ENCODE measurements at regions not wholly inside any gene's neighbourhood (a gene's known extent, or its start where the extent isn't known, plus 50 kb on each side); places are given as distances from the start of the nearest gene placed in this dataset.

GRCh38 chr7:51774178-51774577, 457.6 kb upstream of the COBL start:
- Mint-ChIP-seq H3K27ac (no peak overlapping the region), H3K36me3 (ENCODE audit: insufficient read depth) (no peaks in the 10 kb centered on the region), H3K9me3 (ENCODE audit: low read depth) (no peaks in the 10 kb centered on the region), H3K27me3 (peaks cover 17% of the 10 kb centered on the region), H3K4me3 (ENCODE audit: low read depth) (no peak overlapping the region), H3K4me1 (ENCODE audit: low read depth) (no peaks in the 10 kb centered on the region)
- DNase-seq (ENCODE audit: low spot score, unreplicated experiment): no peak
- TF ChIP-seq CTCF (IDR thresholded peaks at IDR 0.05; ENCODE audit: unreplicated experiment): no peak

GRCh38 chr7:51772190-51772589, 455.6 kb upstream of the COBL start:
- H3K4me1 Mint-ChIP-seq (ENCODE audit: low read depth): no peaks in the 10 kb centered on the region
- DNase-seq (ENCODE audit: low spot score, unreplicated experiment): no peak
- no peaks in the 10 kb centered on the region for H3K36me3 Mint-ChIP-seq (ENCODE audit: insufficient read depth)
- no peaks in the 10 kb centered on the region for H3K9me3 Mint-ChIP-seq (ENCODE audit: low read depth)
- no peak overlapping the region for H3K4me3 Mint-ChIP-seq (ENCODE audit: low read depth)
- TF ChIP-seq CTCF (IDR thresholded peaks at IDR 0.05; ENCODE audit: unreplicated experiment): no peak
- no peak overlapping the region for H3K27ac Mint-ChIP-seq
- H3K27me3 Mint-ChIP-seq: peaks cover 20% of the 10 kb centered on the region

- H3K36me3 Mint-ChIP-seq (ENCODE audit: insufficient read depth): no peaks in the 10 kb centered on the region
- no peak overlapping the region for H3K4me3 Mint-ChIP-seq (ENCODE audit: low read depth)
- DNase-seq (ENCODE audit: low spot score, unreplicated experiment): no peak
- no peak overlapping the region for H3K27ac Mint-ChIP-seq
- no peak for TF ChIP-seq CTCF (IDR thresholded peaks at IDR 0.05; ENCODE audit: unreplicated experiment)
- no peaks in the 10 kb centered on the region for H3K4me1 Mint-ChIP-seq (ENCODE audit: low read depth)
- H3K9me3 Mint-ChIP-seq (ENCODE audit: low read depth): no peaks in the 10 kb centered on the region
- H3K27me3 Mint-ChIP-seq: peaks cover 10% of the 10 kb centered on the region
These were observed 448.4 kb upstream of the COBL start for GRCh38 chr7:51764976-51765375.

DNA sequence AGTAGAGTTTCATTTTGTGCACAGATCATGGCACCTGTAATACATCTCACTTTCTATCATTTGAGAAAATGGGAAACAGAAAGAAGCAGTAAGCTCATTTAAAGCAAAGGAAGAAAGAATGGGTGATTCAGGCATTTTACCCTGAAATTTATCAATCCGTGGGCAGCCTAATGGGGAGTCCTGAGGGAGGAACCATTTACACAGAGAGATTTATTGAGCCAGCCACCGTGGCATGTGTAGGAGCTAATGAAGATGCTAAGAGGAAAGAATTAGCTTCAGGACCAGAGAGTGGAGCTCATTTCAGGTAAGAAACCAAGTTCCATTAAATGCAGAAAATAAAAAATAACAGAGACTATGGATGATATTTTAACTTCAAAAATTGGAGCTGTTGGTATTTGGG, 443.4 kb upstream of the COBL start:
- no peak for DNase-seq (ENCODE audit: low spot score, unreplicated experiment)
- H3K27me3 Mint-ChIP-seq: peaks cover 12% of the 10 kb centered on the region
- H3K27ac Mint-ChIP-seq: no peak overlapping the region
- TF ChIP-seq CTCF (IDR thresholded peaks at IDR 0.05; ENCODE audit: unreplicated experiment): no peak
- no peak overlapping the region for H3K4me3 Mint-ChIP-seq (ENCODE audit: low read depth)
- no peaks in the 10 kb centered on the region for H3K9me3 Mint-ChIP-seq (ENCODE audit: low read depth)
- no peaks in the 10 kb centered on the region for H3K4me1 Mint-ChIP-seq (ENCODE audit: low read depth)
- no peaks in the 10 kb centered on the region for H3K36me3 Mint-ChIP-seq (ENCODE audit: insufficient read depth)

- no peak overlapping the region for H3K4me3 Mint-ChIP-seq (ENCODE audit: low read depth)
- no peak for DNase-seq (ENCODE audit: low spot score, unreplicated experiment)
- H3K27ac Mint-ChIP-seq: no peak overlapping the region
- H3K4me1 Mint-ChIP-seq (ENCODE audit: low read depth): no peaks in the 10 kb centered on the region
- no peaks in the 10 kb centered on the region for H3K36me3 Mint-ChIP-seq (ENCODE audit: insufficient read depth)
- H3K27me3 Mint-ChIP-seq: peaks cover 19% of the 10 kb centered on the region
- no peak for TF ChIP-seq CTCF (IDR thresholded peaks at IDR 0.05; ENCODE audit: unreplicated experiment)
- H3K9me3 Mint-ChIP-seq (ENCODE audit: low read depth): no peaks in the 10 kb centered on the region
These were observed 441.4 kb upstream of the COBL start for GRCh38 chr7:51757960-51758359.

All from progenitor cell of endocrine pancreas (in vitro differentiated cells).